CD4-positive, alpha-beta T cell (primary cell): ENCODE measurements at regions not wholly inside any gene's neighbourhood (a gene's known extent, or its start where the extent isn't known, plus 50 kb on each side); places are given as distances from the start of the nearest gene placed in this dataset.

Source experiments
- ATAC-seq: fragments of 200-7000 bp; cut with Tn5 transposase; one replicate; pipeline ENCODE4 v1.10.0; 2022; ENCODE audit warnings: mild to moderate bottlenecking; ENCODE audit not compliant: poor library complexity
- CTCF ChIA-PET: fragments of 350-600 bp; sonication (Branson Sonifier 250); formaldehyde crosslinking; loops from one replicate; lab custom pipeline; 2021; ENCODE audit warnings: antibody characterized with exemption, inconsistent platforms; lab: Charles Lee
- POLR2A ChIA-PET: fragments of 350-600 bp; sonication (Branson Sonifier 250); formaldehyde crosslinking; loops from one replicate; lab custom pipeline; 2021; ENCODE audit warnings: antibody characterized with exemption, inconsistent platforms; lab: Charles Lee
- DNase-seq, 14 experiments: peaks; one replicate each; pipeline ENCODE4 v3.0.0-alpha.2; 2013 to 2020; ENCODE audit warnings: mixed read lengths in 2 of 14
- H3K27ac ChIP-seq, 2 donors: one replicate each; pipeline versions ENCODE4 v1.5.1 to v1.7.0; 2013; ENCODE audit warnings: low read length in 2 of 2, low read depth in 1 of 2, mild to moderate bottlenecking in 1 of 2
- H3K27me3 ChIP-seq, 2 experiments: 1 replicate in 1 of 2; 2 replicates in 1 of 2; pipeline versions ENCODE4 v1.6.1 to v1.7.0; 2013; ENCODE audit warnings: low read length in 2 of 2, control low read depth in 1 of 2, mild to moderate bottlenecking in 1 of 2, moderate library complexity in 1 of 2; ENCODE audit not compliant: insufficient read depth in 2 of 2, control insufficient read depth in 1 of 2
- H3K36me3 ChIP-seq: one replicate; pipeline ENCODE4 v1.6.1; 2013; ENCODE audit warnings: low read length, control low read depth; ENCODE audit not compliant: insufficient read depth
- H3K4me1 ChIP-seq: one replicate; pipeline ENCODE4 v1.6.1; 2013; ENCODE audit warnings: low read length, control low read depth; ENCODE audit not compliant: insufficient read depth
- H3K4me3 ChIP-seq: one replicate; pipeline ENCODE4 v1.5.1; 2013; ENCODE audit warnings: mild to moderate bottlenecking, low read length, moderate library complexity
- H3K9me3 ChIP-seq, 2 experiments: 1 replicate in 1 of 2; 2 replicates in 1 of 2; pipeline versions ENCODE4 v1.6.1 to v1.7.0; 2013; ENCODE audit warnings: low read length in 2 of 2, mild to moderate bottlenecking in 2 of 2, control low read depth in 1 of 2, moderate library complexity in 1 of 2; ENCODE audit not compliant: control insufficient read depth in 1 of 2, insufficient read depth in 1 of 2
- H3K27ac Mint-ChIP-seq: one replicate; pipeline ENCODE4 v1.8.0; 2020; ENCODE audit warnings: mixed read lengths
- H3K27me3 Mint-ChIP-seq: one replicate; pipeline ENCODE4 v1.8.0; 2021; ENCODE audit warnings: mixed read lengths
- H3K36me3 Mint-ChIP-seq: one replicate; pipeline ENCODE4 v1.8.0; 2021; ENCODE audit warnings: low read depth, mixed read lengths
- H3K4me1 Mint-ChIP-seq: one replicate; pipeline ENCODE4 v1.8.0; 2021; ENCODE audit warnings: low read depth, mixed read lengths
- H3K4me3 Mint-ChIP-seq: one replicate; pipeline ENCODE4 v1.8.0; 2020; ENCODE audit warnings: mild to moderate bottlenecking, mixed read lengths
- H3K9me3 Mint-ChIP-seq: one replicate; pipeline ENCODE4 v1.8.0; 2020; ENCODE audit warnings: mixed read lengths
- CTCF ChIP-seq: fragments of 200-600 bp; IDR thresholded peaks from one replicate; pipeline ENCODE4 v1.8.0; 2022; ENCODE audit warnings: antibody characterized with exemption, mild to moderate bottlenecking
- intact Hi-C, 2 experiments: fragments of 100-400 bp; cut with DNase I in 1 of 2; cut with micrococcal nuclease in 1 of 2; formaldehyde crosslinking; loops; one replicate each; pipeline versions ENCODE4 v1.15.1 to v1.9.0; 2023 to 2025; cut with DNase I, micrococcal nuclease

DNA sequence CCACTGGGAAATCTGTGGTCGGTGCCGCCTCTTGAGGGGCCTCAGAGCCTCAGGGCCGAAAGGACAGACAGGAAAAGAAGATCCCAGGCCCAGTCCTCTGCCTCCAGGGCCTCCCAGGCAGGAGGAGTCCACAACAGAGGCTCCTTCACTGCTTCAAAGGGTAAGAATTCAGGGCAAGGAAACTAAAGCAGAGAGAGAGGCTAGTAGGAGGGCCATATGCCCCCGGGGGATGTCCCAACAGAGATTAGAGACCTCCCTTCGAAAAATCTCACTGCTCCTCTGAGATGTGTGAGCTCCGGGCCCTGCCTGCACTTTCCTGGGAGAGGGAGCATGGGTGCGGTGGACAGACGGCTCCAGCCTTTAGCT is 465.9 kb downstream of the NPHP4 start:
- H3K27ac ChIP-seq: no peak overlapping the region
- H3K36me3 ChIP-seq: no peaks in the 10 kb centered on the region
- Mint-ChIP-seq H3K9me3 (peaks cover 5% of the 10 kb centered on the region), H3K36me3 (no peaks in the 10 kb centered on the region), H3K4me1 (peaks cover 7% of the 10 kb centered on the region), H3K27me3 (peaks cover 29% of the 10 kb centered on the region), H3K4me3 (no peak overlapping the region), H3K27ac (no peak overlapping the region)
- TF ChIP-seq CTCF: no peak
- intact Hi-C loops: no loop called here
- no peaks in the 10 kb centered on the region for H3K4me1 ChIP-seq
- peaks cover 3% of the 10 kb centered on the region in 2 experiments for H3K27me3 ChIP-seq
- peaks cover 0 to 28% of the 10 kb centered on the region in 2 experiments for H3K9me3 ChIP-seq
- H3K4me3 ChIP-seq: no peak overlapping the region
- no peak for ATAC-seq
- ChIA-PET POLR2A (no interaction called here), CTCF (no interaction called here)
- no peak for DNase-seq

GRCh38 chr1:5525597-5526384 is 466.4 kb downstream of the NPHP4 start:
- Histone ChIP-seq H3K9me3 (peaks cover 0 to 28% of the 10 kb centered on the region in 2 experiments), H3K36me3 (no peaks in the 10 kb centered on the region), H3K27ac (no peak overlapping the region), H3K4me1 (no peaks in the 10 kb centered on the region), H3K4me3 (no peak overlapping the region), H3K27me3 (peaks cover 3% of the 10 kb centered on the region in 2 experiments)
- no peak overlapping the region for H3K4me3 Mint-ChIP-seq
- POLR2A ChIA-PET: no interaction called here
- intact Hi-C loops: no loop called here
- ATAC-seq: no peak
- peaks cover 7% of the 10 kb centered on the region for H3K4me1 Mint-ChIP-seq
- CTCF ChIA-PET: no interaction called here
- H3K27ac Mint-ChIP-seq: no peak overlapping the region
- peaks cover 34% of the 10 kb centered on the region for H3K27me3 Mint-ChIP-seq
- DNase-seq: no peak
- no peaks in the 10 kb centered on the region for H3K36me3 Mint-ChIP-seq
- H3K9me3 Mint-ChIP-seq: peaks cover 5% of the 10 kb centered on the region
- no peak for TF ChIP-seq CTCF

DNA sequence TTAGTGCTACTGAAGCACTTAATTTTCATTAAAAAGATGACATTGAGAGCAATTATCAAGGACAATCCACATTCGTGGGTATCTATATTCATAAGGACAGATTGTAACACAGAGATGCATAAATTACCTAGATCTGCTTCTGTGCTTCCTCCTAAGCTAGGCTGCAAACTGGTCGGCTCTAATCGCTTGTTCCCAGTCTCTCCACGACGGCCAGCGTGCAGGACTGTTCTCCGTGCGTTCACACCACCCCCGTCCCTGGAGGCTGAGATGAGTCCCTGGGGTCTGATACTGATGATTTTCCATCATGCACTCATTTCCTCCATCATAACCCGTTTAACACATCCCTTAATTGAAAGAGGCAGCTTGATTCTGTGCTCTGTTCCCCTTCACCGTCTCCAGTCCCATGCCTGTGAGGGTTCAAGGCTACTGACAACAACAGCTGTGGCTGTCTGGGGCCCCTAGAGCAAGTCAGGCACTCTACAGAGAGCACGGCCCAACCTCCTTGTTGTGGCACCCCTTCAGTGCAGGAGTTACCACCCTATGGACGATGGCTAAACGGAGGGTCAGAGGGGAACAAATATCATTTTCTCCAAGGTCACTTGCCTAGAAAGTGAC is 469.6 kb downstream of the NPHP4 start:
- Mint-ChIP-seq H3K9me3 (no peaks in the 10 kb centered on the region), H3K27ac (no peak overlapping the region), H3K4me3 (no peak overlapping the region), H3K4me1 (peaks cover 7% of the 10 kb centered on the region), H3K27me3 (peaks cover 38% of the 10 kb centered on the region), H3K36me3 (no peaks in the 10 kb centered on the region)
- CTCF ChIA-PET: no interaction called here
- no peaks in the 10 kb centered on the region for H3K4me1 ChIP-seq
- ATAC-seq: no peak
- intact Hi-C loops: no loop called here
- POLR2A ChIA-PET: no interaction called here
- H3K27me3 ChIP-seq: peaks cover 3% of the 10 kb centered on the region in 2 experiments
- no peaks in the 10 kb centered on the region for H3K36me3 ChIP-seq
- DNase-seq: no peak
- H3K4me3 ChIP-seq: no peak overlapping the region
- no peak for TF ChIP-seq CTCF
- no peak overlapping the region for H3K27ac ChIP-seq
- H3K9me3 ChIP-seq: peaks cover 0 to 7% of the 10 kb centered on the region in 2 experiments
